Esophagus muscularis mucosa (tissue), 3 donors: ENCODE measurements at regions not wholly inside any gene's neighbourhood (a gene's known extent, or its start where the extent isn't known, plus 50 kb on each side); places are given as distances from the start of the nearest gene placed in this dataset.

ENCODE experiments used
- POLR2A ChIP-seq: fragments of 450-650 bp; IDR thresholded peaks from one replicate; pipeline ENCODE4 v1.6.1; 2017; ENCODE audit warnings: antibody characterized with exemption, moderate library complexity, mild to moderate bottlenecking, low read depth
- TF ChIP-seq, protein P1 (sequence below), 3 experiments: fragments of 200-600 bp in 2 of 3; fragments of 450-650 bp in 1 of 3; sonication (generic) in 2 of 3; IDR thresholded peaks; one replicate each; pipeline ENCODE4 v1.5.1; 2017 to 2019; ENCODE audit warnings: antibody characterized with exemption in 3 of 3, mild to moderate bottlenecking in 2 of 3, moderate library complexity in 1 of 3

GRCh38 chr13:30019648-30020626 is 169.5 kb upstream of the UBL3 start:
- TF ChIP-seq, protein P1, sequence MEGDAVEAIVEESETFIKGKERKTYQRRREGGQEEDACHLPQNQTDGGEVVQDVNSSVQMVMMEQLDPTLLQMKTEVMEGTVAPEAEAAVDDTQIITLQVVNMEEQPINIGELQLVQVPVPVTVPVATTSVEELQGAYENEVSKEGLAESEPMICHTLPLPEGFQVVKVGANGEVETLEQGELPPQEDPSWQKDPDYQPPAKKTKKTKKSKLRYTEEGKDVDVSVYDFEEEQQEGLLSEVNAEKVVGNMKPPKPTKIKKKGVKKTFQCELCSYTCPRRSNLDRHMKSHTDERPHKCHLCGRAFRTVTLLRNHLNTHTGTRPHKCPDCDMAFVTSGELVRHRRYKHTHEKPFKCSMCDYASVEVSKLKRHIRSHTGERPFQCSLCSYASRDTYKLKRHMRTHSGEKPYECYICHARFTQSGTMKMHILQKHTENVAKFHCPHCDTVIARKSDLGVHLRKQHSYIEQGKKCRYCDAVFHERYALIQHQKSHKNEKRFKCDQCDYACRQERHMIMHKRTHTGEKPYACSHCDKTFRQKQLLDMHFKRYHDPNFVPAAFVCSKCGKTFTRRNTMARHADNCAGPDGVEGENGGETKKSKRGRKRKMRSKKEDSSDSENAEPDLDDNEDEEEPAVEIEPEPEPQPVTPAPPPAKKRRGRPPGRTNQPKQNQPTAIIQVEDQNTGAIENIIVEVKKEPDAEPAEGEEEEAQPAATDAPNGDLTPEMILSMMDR (IDR thresholded peaks at IDR 0.05) = no peak
- TF ChIP-seq POLR2A = no peak
